IPS-20b (cell line): ENCODE measurements at regions not wholly inside any gene's neighbourhood (a gene's known extent, or its start where the extent isn't known, plus 50 kb on each side); places are given as distances from the start of the nearest gene placed in this dataset.
"Not testable (repeated sequence)": the region's sequence is repeated elsewhere in the genome, so short reads cannot be mapped to it uniquely, and the experiment has no call there.

Experiments
- H3K27ac ChIP-seq: one replicate; pipeline ENCODE4 v1.5.1; 2013; ENCODE audit warnings: low read length
- H3K27me3 ChIP-seq: 2 replicates; pipeline ENCODE4 v1.6.1; 2013; ENCODE audit warnings: mild to moderate bottlenecking, low read length, inconsistent platforms; ENCODE audit not compliant: insufficient read depth
- H3K36me3 ChIP-seq: 2 replicates; pipeline ENCODE4 v1.6.1; 2013; ENCODE audit warnings: low read depth, mild to moderate bottlenecking, inconsistent platforms, low read length, moderate library complexity; ENCODE audit not compliant: insufficient read depth
- H3K4me1 ChIP-seq: 2 replicates; pipeline ENCODE4 v1.6.1; 2013; ENCODE audit warnings: mild to moderate bottlenecking, control low read depth, inconsistent platforms, low read length, moderate library complexity; ENCODE audit not compliant: insufficient read depth
- H3K4me3 ChIP-seq: 2 replicates; pipeline ENCODE4 v1.5.1; 2013; ENCODE audit warnings: mild to moderate bottlenecking, low read length, inconsistent platforms
- H3K9ac ChIP-seq: 2 replicates; pipeline ENCODE4 v1.6.1; 2013; ENCODE audit warnings: low read depth, mild to moderate bottlenecking, inconsistent platforms, low read length, moderate library complexity
- H3K9me3 ChIP-seq: 2 replicates; pipeline ENCODE4 v1.6.1; 2013; ENCODE audit warnings: mild to moderate bottlenecking, low read depth, low read length, inconsistent platforms; ENCODE audit not compliant: insufficient read depth

GRCh38 chr3:105103139-105103538 is 263.6 kb upstream of the ALCAM start:
- Histone ChIP-seq H3K4me1 (peaks cover 3% of the 10 kb centered on the region; the same call in 1 of the 2 replicates), H3K36me3 (no peaks in the 10 kb centered on the region), H3K9me3 (no peaks in the 10 kb centered on the region), H3K27me3 (no peaks in the 10 kb centered on the region), H3K9ac (no peak overlapping the region), H3K27ac (no peak overlapping the region), H3K4me3 (no peak overlapping the region)

- Histone ChIP-seq H3K27ac (no peak overlapping the region), H3K4me1 (peaks cover 10% of the 10 kb centered on the region; the same call in 1 of the 2 replicates), H3K9me3 (peaks cover 4% of the 10 kb centered on the region; the same call in 1 of the 2 replicates), H3K9ac (no peak overlapping the region), H3K36me3 (no peaks in the 10 kb centered on the region), H3K27me3 (no peaks in the 10 kb centered on the region), H3K4me3 (no peak overlapping the region)
Observed at GRCh38 chr3:105108823-105109222, 257.9 kb upstream of the ALCAM start.

DNA sequence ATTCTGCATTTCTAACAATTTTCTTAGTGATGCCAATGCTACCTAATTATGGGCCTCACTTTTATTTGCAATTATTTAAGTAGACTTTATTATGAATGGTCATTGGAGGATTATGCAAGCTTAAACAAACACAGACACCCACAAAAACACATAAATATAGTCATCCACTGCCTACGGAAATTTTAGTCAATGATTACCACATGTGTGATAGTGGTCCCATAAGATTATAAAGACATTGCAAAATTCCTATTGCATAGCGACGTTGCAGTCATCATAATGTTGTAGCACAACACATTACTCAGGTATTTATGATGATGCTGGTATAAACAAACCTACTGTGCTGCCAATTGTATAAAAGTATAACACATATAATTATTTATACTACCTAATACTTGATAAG is 247.8 kb upstream of the ALCAM start:
- Histone ChIP-seq H3K4me1 (no peaks in the 10 kb centered on the region), H3K4me3 (no peak overlapping the region), H3K9ac (no peak overlapping the region), H3K9me3 (no peaks in the 10 kb centered on the region), H3K27ac (no peak overlapping the region), H3K27me3 (no peaks in the 10 kb centered on the region), H3K36me3 (no peaks in the 10 kb centered on the region)

GRCh38 chr3:105119801-105120340 is 246.8 kb upstream of the ALCAM start:
- Histone ChIP-seq H3K4me1 (no peaks in the 10 kb centered on the region), H3K9me3 (no peaks in the 10 kb centered on the region), H3K27ac (no peak overlapping the region), H3K36me3 (no peaks in the 10 kb centered on the region), H3K9ac (no peak overlapping the region), H3K27me3 (no peaks in the 10 kb centered on the region), H3K4me3 (no peak overlapping the region)

GRCh38 chr3:105130911-105131310 is 235.8 kb upstream of the ALCAM start:
- peaks cover 9% of the 10 kb centered on the region; the same call in 1 of the 2 replicates for H3K9me3 ChIP-seq
- no peak overlapping the region for H3K27ac ChIP-seq
- no peaks in the 10 kb centered on the region; the same call in 1 of the 2 replicates for H3K4me1 ChIP-seq
- no peak overlapping the region for H3K4me3 ChIP-seq
- H3K9ac ChIP-seq = no peak overlapping the region
- no peaks in the 10 kb centered on the region for H3K27me3 ChIP-seq
- H3K36me3 ChIP-seq = no peaks in the 10 kb centered on the region

DNA sequence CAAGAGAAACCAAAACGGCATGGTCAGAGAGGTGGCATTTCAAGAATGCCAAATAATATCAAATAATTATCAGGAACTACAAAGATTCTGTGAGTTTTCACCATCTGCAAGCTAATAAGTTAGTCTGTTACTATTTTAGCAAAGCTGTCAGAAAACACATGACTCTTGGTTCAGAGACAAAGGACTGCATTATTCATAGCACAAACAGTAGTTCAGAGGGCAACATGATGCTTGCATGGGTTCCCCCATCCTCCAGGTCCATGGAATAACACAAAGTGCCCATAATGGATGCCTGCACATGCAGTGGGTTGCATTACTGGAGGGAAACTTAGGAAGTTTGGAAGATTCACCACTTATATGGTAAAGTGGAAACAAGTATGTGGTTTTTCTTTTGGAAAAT is 228.8 kb upstream of the ALCAM start:
- H3K36me3 ChIP-seq = no peaks in the 10 kb centered on the region
- no peak overlapping the region for H3K9ac ChIP-seq
- no peaks in the 10 kb centered on the region for H3K27me3 ChIP-seq
- no peaks in the 10 kb centered on the region for H3K9me3 ChIP-seq
- H3K27ac ChIP-seq = no peak overlapping the region
- H3K4me1 ChIP-seq = no peaks in the 10 kb centered on the region; the same call in 1 of the 2 replicates
- no peak overlapping the region for H3K4me3 ChIP-seq

GRCh38 chr3:105139881-105140560 is 226.7 kb upstream of the ALCAM start:
- no peak overlapping the region for H3K4me3 ChIP-seq
- no peaks in the 10 kb centered on the region for H3K27me3 ChIP-seq
- H3K9ac ChIP-seq = no peak overlapping the region
- no peaks in the 10 kb centered on the region for H3K36me3 ChIP-seq
- H3K4me1 ChIP-seq = no peaks in the 10 kb centered on the region; the same call in 1 of the 2 replicates
- H3K9me3 ChIP-seq = no peaks in the 10 kb centered on the region
- no peak overlapping the region for H3K27ac ChIP-seq

DNA sequence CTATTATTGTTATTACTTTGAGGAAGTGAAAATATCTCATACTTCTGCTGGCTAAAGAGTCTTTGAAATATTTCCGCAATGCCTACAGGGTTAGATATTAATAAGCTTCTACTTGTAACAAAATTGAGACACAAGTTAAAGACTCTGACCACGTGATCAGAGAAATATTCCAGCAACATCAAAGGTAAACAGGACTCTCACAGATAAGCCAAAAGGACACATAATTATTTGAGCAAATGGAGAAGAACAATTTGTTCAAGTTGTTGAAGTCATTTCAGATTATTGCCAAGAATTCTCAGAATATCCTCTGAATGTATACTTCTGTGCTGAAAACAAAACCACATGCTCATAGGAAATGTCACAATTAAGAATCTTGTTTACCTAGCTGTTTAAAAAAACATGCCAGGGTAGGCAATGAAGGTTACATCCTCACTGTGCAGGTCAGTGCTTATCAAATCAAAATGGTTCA is 225.8 kb upstream of the ALCAM start:
- no peak overlapping the region for H3K4me3 ChIP-seq
- no peaks in the 10 kb centered on the region for H3K9me3 ChIP-seq
- no peaks in the 10 kb centered on the region for H3K4me1 ChIP-seq
- H3K27ac ChIP-seq = no peak overlapping the region
- H3K27me3 ChIP-seq = no peaks in the 10 kb centered on the region
- H3K9ac ChIP-seq = no peak overlapping the region
- H3K36me3 ChIP-seq = no peaks in the 10 kb centered on the region

DNA sequence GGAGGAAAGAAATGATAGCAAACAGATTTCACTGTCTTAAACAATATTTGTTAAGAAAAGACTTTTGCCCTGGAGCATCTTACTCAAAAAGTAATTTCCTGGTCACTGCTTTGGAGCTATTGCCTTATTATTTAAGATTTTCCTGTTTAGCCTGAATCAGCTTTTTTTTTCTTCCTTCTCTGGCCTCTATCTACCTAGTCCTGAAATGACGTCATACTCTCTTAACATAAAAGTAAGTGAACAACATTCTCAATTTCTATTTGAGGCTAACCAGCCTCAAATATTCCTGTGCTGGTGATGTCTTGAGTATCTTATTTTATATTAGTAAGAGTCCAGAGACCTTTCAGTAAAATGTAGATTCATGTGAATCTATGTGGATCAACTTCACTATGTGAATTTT is 221.9 kb upstream of the ALCAM start:
- no peaks in the 10 kb centered on the region for H3K27me3 ChIP-seq

GRCh38 chr3:105145511-105145910 is 221.2 kb upstream of the ALCAM start:
- H3K27ac ChIP-seq = no peak overlapping the region
- no peaks in the 10 kb centered on the region for H3K27me3 ChIP-seq

More for the DNA sequence above, 221.9 kb upstream of the ALCAM start:
- Histone ChIP-seq H3K36me3 (no peaks in the 10 kb centered on the region), H3K9ac (no peak overlapping the region), H3K4me3 (no peak overlapping the region), H3K27ac (no peak overlapping the region), H3K9me3 (peaks cover 11% of the 10 kb centered on the region), H3K4me1 (no peaks in the 10 kb centered on the region)

DNA sequence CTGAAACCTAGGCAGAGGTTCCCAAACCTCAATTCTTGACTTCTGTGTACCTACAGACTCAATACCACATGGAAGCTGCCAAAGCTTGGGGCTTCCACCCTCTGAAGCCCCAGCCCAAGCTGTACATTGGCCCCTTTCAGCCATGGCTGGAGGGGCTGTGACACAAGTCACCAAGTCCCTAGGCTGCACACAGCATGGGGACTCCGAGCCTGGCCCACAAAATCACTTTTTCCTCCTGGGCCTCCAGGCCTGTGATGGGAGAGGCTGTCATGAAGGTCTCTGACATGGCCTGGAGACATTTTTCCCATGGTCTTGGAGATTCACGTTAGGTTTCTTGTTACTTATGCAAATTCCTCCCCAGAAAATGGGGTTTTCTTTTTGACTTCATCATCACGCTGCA is 217.5 kb upstream of the ALCAM start:
- peaks cover 11% of the 10 kb centered on the region for H3K9me3 ChIP-seq
- not testable (repeated sequence) for H3K4me1 ChIP-seq, H3K4me3 ChIP-seq, H3K27me3 ChIP-seq, H3K27ac ChIP-seq, H3K36me3 ChIP-seq, H3K9ac ChIP-seq

More at GRCh38 chr3:105145511-105145910, 221.2 kb upstream of the ALCAM start:
- H3K9me3 ChIP-seq = peaks cover 11% of the 10 kb centered on the region
- no peak overlapping the region for H3K9ac ChIP-seq
- no peaks in the 10 kb centered on the region for H3K36me3 ChIP-seq
- no peak overlapping the region for H3K4me3 ChIP-seq
- H3K4me1 ChIP-seq = no peaks in the 10 kb centered on the region

DNA sequence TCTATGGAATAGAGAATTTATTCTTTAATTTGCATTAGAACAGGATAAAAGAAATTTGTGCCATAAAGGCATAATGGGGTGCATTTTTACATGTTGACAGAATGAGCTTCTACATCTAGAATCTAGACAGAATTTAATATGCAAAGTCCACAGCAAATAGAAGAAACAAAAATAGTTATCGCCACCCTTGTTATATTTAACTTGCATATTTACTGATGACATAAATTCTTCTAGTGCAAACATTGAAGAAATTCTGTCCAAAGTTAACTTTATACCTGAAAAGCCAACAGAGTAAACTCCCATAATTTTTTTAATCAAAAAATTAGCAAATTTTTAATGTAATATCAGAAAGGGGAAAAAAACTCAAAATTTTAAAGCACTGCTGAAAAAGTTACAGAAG is 213.7 kb upstream of the ALCAM start:
- peaks cover 11% of the 10 kb centered on the region for H3K9me3 ChIP-seq
- H3K36me3 ChIP-seq = no peaks in the 10 kb centered on the region
- no peaks in the 10 kb centered on the region for H3K27me3 ChIP-seq
- no peak overlapping the region for H3K9ac ChIP-seq
- H3K4me3 ChIP-seq = no peak overlapping the region
- peaks cover 23% of the 10 kb centered on the region; the same call in 1 of the 2 replicates for H3K4me1 ChIP-seq
- no peak overlapping the region for H3K27ac ChIP-seq
